HCT116 (cell line): ENCODE measurements at regions not wholly inside any gene's neighbourhood (a gene's known extent, or its start where the extent isn't known, plus 50 kb on each side); places are given as distances from the start of the nearest gene placed in this dataset.

ENCODE experiments used
- ATAC-seq: fragments of 200-7000 bp; cut with Tn5 transposase; 2 replicates; pipeline ENCODE4 v1.9.1; 2020; ENCODE audit warnings: mild to moderate bottlenecking, moderate library complexity
- BruUV-seq: library from RNA; stranded (reverse); fragments of 400-500 nt; replicated peaks from 2 replicates; lab custom pipeline; 2021; lab: Mats Ljungman, UMichigan
- CTCF ChIA-PET: fragments of 300-600 bp; sonication (Branson Sonifier 250); formaldehyde crosslinking; loops from one replicate; lab custom pipeline; 2021; ENCODE audit warnings: antibody characterized with exemption; lab: Charles Lee
- POLR2A ChIA-PET: fragments of 300-600, 350-600 bp; sonication (Branson Sonifier 250); formaldehyde crosslinking; loops from one replicate; lab custom pipeline; 2021; ENCODE audit warnings: antibody characterized with exemption; lab: Charles Lee
- RAD21 ChIA-PET, 2 experiments: fragments of 300-600 bp; sonication (Branson Sonifier 250); formaldehyde crosslinking; loops; one replicate each; lab custom pipeline; 2023; ENCODE audit warnings: low total read pairs in 2 of 2; ENCODE audit not compliant: uncharacterized antibody in 2 of 2, unreplicated experiment in 2 of 2, low non-redundant PET in 1 of 2; lab: Charles Lee
- DNase-seq: peaks from one replicate; pipeline ENCODE4 v3.0.0-alpha.2; 2010; ENCODE audit warnings: low read depth, low spot score
- H2AFZ ChIP-seq: fragments of 200-600 bp; shearing (Covaris generic), sonication (generic); 2 replicates; pipeline ENCODE4 v1.6.1; 2017; ENCODE audit warnings: low read depth, mixed run types, mixed read lengths, antibody characterized with exemption, low read length; ENCODE audit not compliant: poor library complexity, severe bottlenecking
- H3K27ac ChIP-seq: 2 replicates; pipeline ENCODE4 v1.5.1; 2012; ENCODE audit warnings: low read depth, low read length
- H3K27me3 ChIP-seq: fragments of 200-600 bp; sonication (generic); 2 replicates; pipeline ENCODE4 v1.6.1; 2016; ENCODE audit warnings: mixed run types, low read length, mixed read lengths; ENCODE audit not compliant: insufficient read depth
- H3K36me3 ChIP-seq, 2 experiments: fragments of 200-500 bp in 1 of 2; fragments of 200-600 bp in 1 of 2; sonication (Bioruptor generic) in 1 of 2; sonication (generic) in 1 of 2; 2 replicates each; pipeline versions ENCODE4 v1.5.1 to v1.6.1; 2014 to 2016; ENCODE audit warnings: low read length in 2 of 2, inconsistent platforms in 1 of 2, mixed read lengths in 1 of 2, mixed run types in 1 of 2; ENCODE audit not compliant: insufficient read depth in 2 of 2, control insufficient read depth in 1 of 2
- H3K4me1 ChIP-seq, 2 experiments: fragments of 200-600 bp in 1 of 2; sonication (generic) in 1 of 2; 2 replicates each; pipeline versions ENCODE4 v1.5.1 to v1.6.1; 2012 to 2017; ENCODE audit warnings: low read length in 2 of 2, inconsistent platforms in 1 of 2, mild to moderate bottlenecking in 1 of 2, mixed read lengths in 1 of 2, mixed run types in 1 of 2, moderate library complexity in 1 of 2; ENCODE audit not compliant: insufficient read depth in 2 of 2, control insufficient read depth in 1 of 2
- H3K4me2 ChIP-seq: fragments of 200-600 bp; sonication (generic); 2 replicates; pipeline ENCODE4 v1.6.1; 2017; ENCODE audit warnings: mixed run types, low read length, mixed read lengths
- H3K4me3 ChIP-seq, 2 experiments: fragments of 200-600 bp in 1 of 2; sonication (generic) in 1 of 2; replicated peaks in 1 of 2; 2 replicates each; pipeline ENCODE4 v1.5.1; 2011 to 2016; ENCODE audit warnings: low read length in 2 of 2, control low read depth in 1 of 2, low read depth in 1 of 2, mild to moderate bottlenecking in 1 of 2, mixed read lengths in 1 of 2, mixed run types in 1 of 2
- H3K79me2 ChIP-seq: fragments of 200-600 bp; sonication (generic); 2 replicates; pipeline ENCODE4 v1.6.1; 2017; ENCODE audit warnings: mild to moderate bottlenecking, mixed run types, low read length, moderate library complexity, mixed read lengths; ENCODE audit not compliant: insufficient read depth
- H3K9ac ChIP-seq: fragments of 200-600 bp; sonication (generic); 2 replicates; pipeline ENCODE4 v1.6.1; 2016; ENCODE audit warnings: low read length, mixed read lengths
- H3K9me2 ChIP-seq: fragments of 200-600 bp; sonication (generic), shearing (Covaris generic); 2 replicates; pipeline ENCODE4 v1.6.1; 2017; ENCODE audit warnings: mixed run types, mild to moderate bottlenecking, moderate library complexity; ENCODE audit not compliant: insufficient read depth
- H3K9me3 ChIP-seq, 2 experiments: fragments of 200-500 bp in 1 of 2; fragments of 200-600 bp in 1 of 2; sonication (Bioruptor generic) in 1 of 2; sonication (generic) in 1 of 2; 2 replicates each; pipeline ENCODE4 v1.6.1; 2014 to 2017; ENCODE audit warnings: low read length in 2 of 2, mixed read lengths in 2 of 2, inconsistent platforms in 1 of 2, low read depth in 1 of 2, mild to moderate bottlenecking in 1 of 2, mixed run types in 1 of 2, moderate library complexity in 1 of 2; ENCODE audit not compliant: control insufficient read depth in 1 of 2, insufficient read depth in 1 of 2
- H4K20me1 ChIP-seq: fragments of 200-600 bp; sonication (generic), shearing (Covaris generic); 2 replicates; pipeline ENCODE4 v1.6.1; 2017; ENCODE audit warnings: mixed run types, mild to moderate bottlenecking, moderate library complexity; ENCODE audit not compliant: insufficient read depth
- CBX3 ChIP-seq: IDR thresholded peaks from 2 replicates; pipeline ENCODE4 v1.6.1; 2012; ENCODE audit warnings: low read depth
- EGR1 ChIP-seq: IDR thresholded peaks from 2 replicates; pipeline ENCODE4 v1.6.1; 2012; ENCODE audit warnings: low read depth
- ELF1 ChIP-seq: IDR thresholded peaks from 2 replicates; pipeline ENCODE4 v1.6.1; 2012; ENCODE audit warnings: low read depth, borderline replicate concordance
- EZH2phosphoT487 ChIP-seq: fragments of 200-600 bp; IDR thresholded peaks from 2 replicates; pipeline ENCODE4 v1.6.1; 2018; ENCODE audit warnings: antibody characterized with exemption, borderline replicate concordance
- FOSL1 ChIP-seq: IDR thresholded peaks from 2 replicates; pipeline ENCODE4 v1.6.1; 2012; ENCODE audit warnings: low read depth
- JUND ChIP-seq: IDR thresholded peaks from 2 replicates; pipeline ENCODE4 v1.6.1; 2012
- POLR2A ChIP-seq: IDR thresholded peaks from 2 replicates; pipeline ENCODE4 v1.7.0; 2011; ENCODE audit warnings: borderline replicate concordance; ENCODE audit not compliant: insufficient read depth, insufficient read length; ENCODE audit errors: extremely low read depth
- POLR2AphosphoS5 ChIP-seq: IDR thresholded peaks from 2 replicates; pipeline ENCODE4 v1.6.1; 2011; ENCODE audit warnings: mild to moderate bottlenecking, low read depth, low read length, moderate library complexity
- RAD21 ChIP-seq: IDR thresholded peaks from 2 replicates; pipeline ENCODE4 v1.6.1; 2012; ENCODE audit warnings: low read depth, mild to moderate bottlenecking
- SIN3A ChIP-seq: IDR thresholded peaks from 2 replicates; pipeline ENCODE4 v1.6.1; 2012; ENCODE audit warnings: low read depth
- SP1 ChIP-seq: IDR thresholded peaks from 2 replicates; pipeline ENCODE4 v1.6.1; 2012; ENCODE audit warnings: low read depth
- SRF ChIP-seq: IDR thresholded peaks from 2 replicates; pipeline ENCODE4 v1.6.1; 2012; ENCODE audit warnings: low read depth
- YY1 ChIP-seq: IDR thresholded peaks from 2 replicates; pipeline ENCODE4 v1.6.1; 2011; ENCODE audit warnings: low read length, low read depth, moderate library complexity, mild to moderate bottlenecking; ENCODE audit not compliant: insufficient replicate concordance; ENCODE audit errors: extremely low read depth
- ZFX ChIP-seq: fragments of 450-650 bp; IDR thresholded peaks from 2 replicates; pipeline ENCODE4 v1.6.1; 2017
- ZNF274 ChIP-seq: fragments of 200-500 bp; sonication (Bioruptor generic); IDR thresholded peaks from 2 replicates; pipeline ENCODE4 v1.6.1; 2014; ENCODE audit warnings: mild to moderate bottlenecking, low read depth, low read length, inconsistent platforms
- intact Hi-C: fragments of 100-400 bp; cut with micrococcal nuclease; formaldehyde crosslinking; loops from 2 replicates; pipeline ENCODE4 v1.10.0; 2022
- TF ChIP-seq, protein P1 (sequence below): IDR thresholded peaks from 2 replicates; pipeline ENCODE4 v1.6.1; 2012
- TF ChIP-seq, protein P2 (sequence below), 3 experiments: fragments of 200-600 bp in 1 of 3; sonication (generic) in 1 of 3; IDR thresholded peaks in 2 of 3; conservative IDR thresholded peaks in 1 of 3; 2 replicates each; pipeline ENCODE4 v1.5.1; 2012 to 2017; ENCODE audit warnings: low read depth in 2 of 3, low read length in 2 of 3, antibody characterized with exemption in 1 of 3, borderline replicate concordance in 1 of 3, control low read depth in 1 of 3, mild to moderate bottlenecking in 1 of 3, mixed read lengths in 1 of 3, mixed run types in 1 of 3, moderate library complexity in 1 of 3; ENCODE audit not compliant: insufficient read depth in 1 of 3
- TF ChIP-seq, protein P3 (sequence below): IDR thresholded peaks from 2 replicates; pipeline ENCODE4 v1.6.1; 2012
- TF ChIP-seq, protein P4 (sequence below): IDR thresholded peaks from 2 replicates; pipeline ENCODE4 v1.6.1; 2011; ENCODE audit warnings: mild to moderate bottlenecking, low read length, moderate library complexity; ENCODE audit not compliant: insufficient replicate concordance; ENCODE audit errors: extremely low read depth
- TF ChIP-seq, protein P5 (sequence below): IDR thresholded peaks from 2 replicates; pipeline ENCODE4 v1.6.1; 2012; ENCODE audit warnings: low read depth

DNA sequence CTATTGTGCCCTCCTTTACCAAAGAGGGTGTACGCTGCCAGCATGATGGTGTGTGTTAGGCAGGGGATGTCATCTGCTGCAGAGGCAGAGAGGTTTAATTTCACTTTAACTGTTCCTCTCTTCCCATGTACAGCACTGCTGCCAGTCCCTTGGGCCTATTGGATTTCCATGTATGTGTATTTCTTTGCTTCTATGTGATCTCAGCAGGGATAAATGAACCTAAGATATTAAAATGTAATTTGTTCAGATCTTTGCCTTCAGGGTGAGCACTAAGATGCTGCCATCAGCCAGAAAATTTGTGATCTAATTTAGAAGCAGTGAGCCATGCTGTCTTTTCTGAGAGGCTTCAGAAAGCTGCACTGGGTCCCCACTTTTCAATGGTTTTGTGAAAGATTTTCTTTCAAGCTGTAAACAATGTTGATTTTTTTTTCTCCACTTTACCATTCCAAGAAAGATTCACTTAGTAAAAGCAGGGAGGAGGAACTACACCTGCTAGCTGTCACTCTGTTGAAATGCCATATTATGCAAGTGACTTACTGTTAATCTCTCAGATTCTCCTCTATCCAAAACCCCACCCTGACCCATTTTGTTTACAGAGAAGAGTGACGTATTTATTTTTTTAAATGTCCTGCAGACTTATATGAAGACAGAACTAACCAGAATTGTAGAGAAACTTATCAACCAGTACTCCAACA, 261.9 kb downstream of the TBL1XR1 start:
- intact Hi-C loops = loop anchor here (5.0 kb wide), 2 partner anchors 273 to 1452 kb away; no protein-coding TSS in a partner anchor
- H3K4me2 ChIP-seq = no peak overlapping the region
- POLR2A ChIA-PET = no interaction called here
- TF ChIP-seq, protein P1, sequence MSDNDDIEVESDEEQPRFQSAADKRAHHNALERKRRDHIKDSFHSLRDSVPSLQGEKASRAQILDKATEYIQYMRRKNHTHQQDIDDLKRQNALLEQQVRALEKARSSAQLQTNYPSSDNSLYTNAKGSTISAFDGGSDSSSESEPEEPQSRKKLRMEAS = no peak
- TF ChIP-seq CBX3 (no peak), RAD21 (no peak), SIN3A (no peak), POLR2A (no peak), SP1 (no peak), ZNF274 (no peak), ZFX (no peak), JUND (no peak), SRF (no peak), FOSL1 (no peak), EGR1 (no peak), EZH2phosphoT487 (no peak), ELF1 (no peak), YY1 (no peak), POLR2AphosphoS5 (no peak)
- TF ChIP-seq, protein P2, sequence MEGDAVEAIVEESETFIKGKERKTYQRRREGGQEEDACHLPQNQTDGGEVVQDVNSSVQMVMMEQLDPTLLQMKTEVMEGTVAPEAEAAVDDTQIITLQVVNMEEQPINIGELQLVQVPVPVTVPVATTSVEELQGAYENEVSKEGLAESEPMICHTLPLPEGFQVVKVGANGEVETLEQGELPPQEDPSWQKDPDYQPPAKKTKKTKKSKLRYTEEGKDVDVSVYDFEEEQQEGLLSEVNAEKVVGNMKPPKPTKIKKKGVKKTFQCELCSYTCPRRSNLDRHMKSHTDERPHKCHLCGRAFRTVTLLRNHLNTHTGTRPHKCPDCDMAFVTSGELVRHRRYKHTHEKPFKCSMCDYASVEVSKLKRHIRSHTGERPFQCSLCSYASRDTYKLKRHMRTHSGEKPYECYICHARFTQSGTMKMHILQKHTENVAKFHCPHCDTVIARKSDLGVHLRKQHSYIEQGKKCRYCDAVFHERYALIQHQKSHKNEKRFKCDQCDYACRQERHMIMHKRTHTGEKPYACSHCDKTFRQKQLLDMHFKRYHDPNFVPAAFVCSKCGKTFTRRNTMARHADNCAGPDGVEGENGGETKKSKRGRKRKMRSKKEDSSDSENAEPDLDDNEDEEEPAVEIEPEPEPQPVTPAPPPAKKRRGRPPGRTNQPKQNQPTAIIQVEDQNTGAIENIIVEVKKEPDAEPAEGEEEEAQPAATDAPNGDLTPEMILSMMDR (IDR thresholded peaks at IDR 0.05 in 2 of 3, conservative IDR thresholded peaks at IDR 0.05 in 1 of 3; ENCODE audit: borderline replicate concordance in 1 of 3, insufficient read depth in 1 of 3, low read depth in 2 of 3, low read length in 2 of 3) = no peak
- TF ChIP-seq, protein P3, sequence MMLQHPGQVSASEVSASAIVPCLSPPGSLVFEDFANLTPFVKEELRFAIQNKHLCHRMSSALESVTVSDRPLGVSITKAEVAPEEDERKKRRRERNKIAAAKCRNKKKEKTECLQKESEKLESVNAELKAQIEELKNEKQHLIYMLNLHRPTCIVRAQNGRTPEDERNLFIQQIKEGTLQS = no peak
- TF ChIP-seq, protein P4, sequence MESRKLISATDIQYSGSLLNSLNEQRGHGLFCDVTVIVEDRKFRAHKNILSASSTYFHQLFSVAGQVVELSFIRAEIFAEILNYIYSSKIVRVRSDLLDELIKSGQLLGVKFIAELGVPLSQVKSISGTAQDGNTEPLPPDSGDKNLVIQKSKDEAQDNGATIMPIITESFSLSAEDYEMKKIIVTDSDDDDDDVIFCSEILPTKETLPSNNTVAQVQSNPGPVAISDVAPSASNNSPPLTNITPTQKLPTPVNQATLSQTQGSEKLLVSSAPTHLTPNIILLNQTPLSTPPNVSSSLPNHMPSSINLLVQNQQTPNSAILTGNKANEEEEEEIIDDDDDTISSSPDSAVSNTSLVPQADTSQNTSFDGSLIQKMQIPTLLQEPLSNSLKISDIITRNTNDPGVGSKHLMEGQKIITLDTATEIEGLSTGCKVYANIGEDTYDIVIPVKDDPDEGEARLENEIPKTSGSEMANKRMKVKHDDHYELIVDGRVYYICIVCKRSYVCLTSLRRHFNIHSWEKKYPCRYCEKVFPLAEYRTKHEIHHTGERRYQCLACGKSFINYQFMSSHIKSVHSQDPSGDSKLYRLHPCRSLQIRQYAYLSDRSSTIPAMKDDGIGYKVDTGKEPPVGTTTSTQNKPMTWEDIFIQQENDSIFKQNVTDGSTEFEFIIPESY = no peak
- TF ChIP-seq, protein P5, sequence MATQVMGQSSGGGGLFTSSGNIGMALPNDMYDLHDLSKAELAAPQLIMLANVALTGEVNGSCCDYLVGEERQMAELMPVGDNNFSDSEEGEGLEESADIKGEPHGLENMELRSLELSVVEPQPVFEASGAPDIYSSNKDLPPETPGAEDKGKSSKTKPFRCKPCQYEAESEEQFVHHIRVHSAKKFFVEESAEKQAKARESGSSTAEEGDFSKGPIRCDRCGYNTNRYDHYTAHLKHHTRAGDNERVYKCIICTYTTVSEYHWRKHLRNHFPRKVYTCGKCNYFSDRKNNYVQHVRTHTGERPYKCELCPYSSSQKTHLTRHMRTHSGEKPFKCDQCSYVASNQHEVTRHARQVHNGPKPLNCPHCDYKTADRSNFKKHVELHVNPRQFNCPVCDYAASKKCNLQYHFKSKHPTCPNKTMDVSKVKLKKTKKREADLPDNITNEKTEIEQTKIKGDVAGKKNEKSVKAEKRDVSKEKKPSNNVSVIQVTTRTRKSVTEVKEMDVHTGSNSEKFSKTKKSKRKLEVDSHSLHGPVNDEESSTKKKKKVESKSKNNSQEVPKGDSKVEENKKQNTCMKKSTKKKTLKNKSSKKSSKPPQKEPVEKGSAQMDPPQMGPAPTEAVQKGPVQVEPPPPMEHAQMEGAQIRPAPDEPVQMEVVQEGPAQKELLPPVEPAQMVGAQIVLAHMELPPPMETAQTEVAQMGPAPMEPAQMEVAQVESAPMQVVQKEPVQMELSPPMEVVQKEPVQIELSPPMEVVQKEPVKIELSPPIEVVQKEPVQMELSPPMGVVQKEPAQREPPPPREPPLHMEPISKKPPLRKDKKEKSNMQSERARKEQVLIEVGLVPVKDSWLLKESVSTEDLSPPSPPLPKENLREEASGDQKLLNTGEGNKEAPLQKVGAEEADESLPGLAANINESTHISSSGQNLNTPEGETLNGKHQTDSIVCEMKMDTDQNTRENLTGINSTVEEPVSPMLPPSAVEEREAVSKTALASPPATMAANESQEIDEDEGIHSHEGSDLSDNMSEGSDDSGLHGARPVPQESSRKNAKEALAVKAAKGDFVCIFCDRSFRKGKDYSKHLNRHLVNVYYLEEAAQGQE = no peak
- no peak for ATAC-seq
- H3K27me3 ChIP-seq = no peaks in the 10 kb centered on the region
- H3K9me2 ChIP-seq = no peaks in the 10 kb centered on the region
- H3K4me1 ChIP-seq = no peaks in the 10 kb centered on the region
- no peaks in the 10 kb centered on the region for H3K9me3 ChIP-seq
- no TSS peak for BruUV-seq
- no peak overlapping the region for H2AFZ ChIP-seq
- no peaks in the 10 kb centered on the region for H3K79me2 ChIP-seq
- H3K9ac ChIP-seq = no peak overlapping the region
- CTCF ChIA-PET = no interaction called here
- H3K4me3 ChIP-seq = no peak overlapping the region
- no peak for DNase-seq
- no peaks in the 10 kb centered on the region for H3K36me3 ChIP-seq
- no peak overlapping the region for H3K27ac ChIP-seq
- RAD21 ChIA-PET = no interaction called here
- H4K20me1 ChIP-seq = no peaks in the 10 kb centered on the region
